Brain microvascular endothelial cell (primary cell): ENCODE measurements at regions not wholly inside any gene's neighbourhood (a gene's known extent, or its start where the extent isn't known, plus 50 kb on each side); places are given as distances from the start of the nearest gene placed in this dataset.

Source experiments
- DNase-seq: peaks from one replicate; pipeline ENCODE4 v3.0.0-alpha.2; 2020
- H3K27ac ChIP-seq: fragments of 250-450 bp; sonication (Bioruptor Pico); 2 replicates; pipeline ENCODE4 v1.5.1; 2020; ENCODE audit warnings: mild to moderate bottlenecking, moderate library complexity
- H3K27me3 ChIP-seq: fragments of 250-450 bp; sonication (Bioruptor Pico); replicated peaks from 2 replicates; pipeline ENCODE4 v1.5.1; 2020; ENCODE audit warnings: mild to moderate bottlenecking
- H3K36me3 ChIP-seq: fragments of 250-450 bp; sonication (Bioruptor Pico); replicated peaks from 2 replicates; pipeline ENCODE4 v1.5.1; 2020; ENCODE audit warnings: mild to moderate bottlenecking
- H3K4me3 ChIP-seq: 2 replicates; pipeline ENCODE4 v1.5.1; 2011; ENCODE audit warnings: low read depth, mild to moderate bottlenecking, control low read depth, low read length, moderate library complexity
- CTCF ChIP-seq: IDR thresholded peaks from 2 replicates; pipeline ENCODE4 v1.5.1; 2011; ENCODE audit warnings: low read depth, mild to moderate bottlenecking, moderate library complexity, low read length, control low read depth, inconsistent platforms; ENCODE audit errors: missing control alignments
- in situ Hi-C: cut with HindIII; loops from 2 replicates; pipeline ENCODE4 v1.10.0; 2017; ENCODE audit warnings: low sequenced_read_pairs, low pct_ligation_motif_present

DNA sequence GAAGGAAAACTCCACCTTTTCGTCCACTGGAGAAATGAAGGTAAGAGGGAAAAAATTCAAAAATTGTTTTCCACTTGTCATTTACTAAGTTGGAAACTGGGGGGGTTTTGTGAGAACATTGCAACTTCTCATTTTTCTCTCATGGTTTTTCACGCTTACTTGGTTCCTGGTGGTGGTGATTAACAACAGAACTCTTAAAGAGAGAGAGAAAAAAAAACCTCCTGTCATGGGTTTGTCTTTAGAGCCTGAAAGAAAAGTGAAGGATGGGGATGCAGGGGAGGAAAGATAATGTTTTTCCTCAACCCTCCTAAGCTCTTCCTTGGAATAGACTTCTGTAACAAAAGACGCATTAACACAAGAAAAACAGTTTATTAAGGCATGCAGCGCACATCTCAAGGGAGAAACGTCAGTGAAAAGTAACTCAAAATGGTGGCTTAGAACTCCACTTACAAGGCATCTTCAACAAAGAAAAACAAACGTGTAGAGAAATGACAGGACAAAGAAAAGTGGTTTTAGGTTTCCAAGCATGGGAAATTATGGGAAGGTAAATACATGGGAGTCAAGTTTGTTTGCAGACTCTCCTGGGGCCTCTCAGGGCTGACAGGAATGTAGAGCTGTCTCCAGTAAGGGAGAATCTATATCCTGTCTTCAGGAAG lies 81.9 kb upstream of the ATF7IP start:
- in situ Hi-C loops = no loop called here
- no peak overlapping the region for H3K27ac ChIP-seq
- no peak overlapping the region for H3K4me3 ChIP-seq
- no peak for TF ChIP-seq CTCF
- no peaks in the 10 kb centered on the region for H3K27me3 ChIP-seq
- no peak for DNase-seq
- no peaks in the 10 kb centered on the region for H3K36me3 ChIP-seq

DNA sequence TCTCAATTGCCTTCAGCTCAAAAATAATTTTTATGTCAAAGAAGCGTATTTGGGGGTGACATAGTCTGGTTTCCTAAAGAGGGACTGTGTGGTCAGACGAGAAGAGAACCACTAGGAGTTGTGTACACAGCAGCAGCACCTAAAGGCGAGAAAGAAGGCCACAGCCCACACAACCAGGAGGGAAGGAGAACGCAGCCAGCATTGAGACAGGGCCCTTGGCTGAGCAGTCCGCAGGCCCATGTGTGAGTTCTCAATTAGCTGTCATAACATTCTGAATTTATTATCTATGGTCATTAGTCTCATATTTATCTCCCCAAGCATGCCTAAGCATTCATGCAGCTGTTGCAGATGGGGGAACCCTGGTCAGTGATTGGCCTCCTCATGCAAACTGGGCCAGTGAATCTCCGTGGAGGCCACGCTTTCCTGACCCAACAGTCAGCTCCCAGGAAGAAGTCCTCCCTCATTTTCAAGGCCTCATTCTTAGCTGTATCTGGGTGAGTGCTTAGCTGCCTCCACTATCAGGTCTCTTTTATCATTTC lies 81.2 kb upstream of the ATF7IP start:
- Histone ChIP-seq H3K36me3 (no peaks in the 10 kb centered on the region), H3K4me3 (no peak overlapping the region), H3K27me3 (no peaks in the 10 kb centered on the region), H3K27ac (no peak overlapping the region)
- TF ChIP-seq CTCF = no peak
- no peak for DNase-seq
- in situ Hi-C loops = no loop called here

GRCh38 chr12:14289601-14290000 lies 75.9 kb upstream of the ATF7IP start:
- TF ChIP-seq CTCF = no peak
- in situ Hi-C loops = no loop called here
- no peak for DNase-seq
- H3K27me3 ChIP-seq = no peaks in the 10 kb centered on the region
- no peak overlapping the region for H3K27ac ChIP-seq
- H3K36me3 ChIP-seq = no peaks in the 10 kb centered on the region
- no peak overlapping the region for H3K4me3 ChIP-seq

GRCh38 chr12:14290951-14291350 lies 74.5 kb upstream of the ATF7IP start:
- H3K27me3 ChIP-seq = no peaks in the 10 kb centered on the region
- no peak for TF ChIP-seq CTCF
- no peaks in the 10 kb centered on the region for H3K36me3 ChIP-seq
- no peak overlapping the region for H3K4me3 ChIP-seq
- no peak for DNase-seq
- H3K27ac ChIP-seq = no peak overlapping the region
- in situ Hi-C loops = no loop called here

DNA sequence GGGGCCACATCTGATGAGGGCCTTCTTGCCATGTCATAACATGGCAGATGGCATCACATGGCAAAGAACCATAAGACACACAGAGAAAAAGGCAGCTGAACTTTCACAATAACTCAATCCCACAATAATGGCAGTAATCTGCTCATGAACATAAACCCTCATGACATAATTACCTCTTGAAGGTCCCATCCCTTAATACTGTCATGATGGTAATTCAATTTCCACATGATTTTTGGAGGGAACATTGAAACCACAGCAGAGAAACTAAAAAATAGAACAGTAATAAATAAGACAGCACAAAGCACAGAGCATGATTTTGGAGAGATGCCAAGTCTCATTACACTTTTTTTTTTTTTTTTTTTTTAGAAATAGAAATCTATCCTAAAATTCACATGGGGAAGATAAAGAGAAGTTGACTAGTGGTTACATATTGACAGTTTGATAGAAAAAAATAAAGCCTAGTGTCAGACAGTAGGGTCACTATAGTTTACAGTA lies 61.8 kb upstream of the ATF7IP start:
- H3K27ac ChIP-seq = no peak overlapping the region
- H3K36me3 ChIP-seq = no peaks in the 10 kb centered on the region
- no peaks in the 10 kb centered on the region for H3K27me3 ChIP-seq
- in situ Hi-C loops = no loop called here
- no peak for DNase-seq
- TF ChIP-seq CTCF = no peak
- H3K4me3 ChIP-seq = no peak overlapping the region

- Histone ChIP-seq H3K27ac (no peak overlapping the region), H3K36me3 (no peaks in the 10 kb centered on the region), H3K4me3 (no peak overlapping the region), H3K27me3 (no peaks in the 10 kb centered on the region)
- TF ChIP-seq CTCF = no peak
- no peak for DNase-seq
- in situ Hi-C loops = no loop called here
Measured at GRCh38 chr12:14307004-14307403, 58.5 kb upstream of the ATF7IP start.
